GM23338 (cell line): ENCODE measurements at regions not wholly inside any gene's neighbourhood (a gene's known extent, or its start where the extent isn't known, plus 50 kb on each side); places are given as distances from the start of the nearest gene placed in this dataset.

Experiments
- EZH2 ChIP-seq: fragments of 200-600 bp; sonication (generic); IDR thresholded peaks from one replicate; pipeline ENCODE4 v1.8.0; 2017; ENCODE audit warnings: antibody characterized with exemption, mild to moderate bottlenecking, low read depth; ENCODE audit not compliant: unreplicated experiment
- EZH2phosphoT487 ChIP-seq: fragments of 200-600 bp; sonication (generic); IDR thresholded peaks from one replicate; pipeline ENCODE4 v1.8.1; 2018; ENCODE audit warnings: antibody characterized with exemption; ENCODE audit not compliant: unreplicated experiment
- POLR2AphosphoS5 ChIP-seq: IDR thresholded peaks from 2 replicates; pipeline ENCODE4 v1.6.1; 2016; ENCODE audit warnings: antibody characterized with exemption, low read depth
- TF ChIP-seq, protein P1 (sequence below): IDR thresholded peaks from one replicate; pipeline ENCODE4 v1.6.1; 2018; ENCODE audit warnings: antibody characterized with exemption; ENCODE audit not compliant: unreplicated experiment
- TF ChIP-seq, protein P2 (sequence below), 2 experiments: fragments of 200-600 bp in 1 of 2; sonication (generic) in 1 of 2; conservative IDR thresholded peaks; 2 replicates each; pipeline versions ENCODE4 v1.5.1 to v1.6.1; 2016 to 2017; ENCODE audit warnings: antibody characterized with exemption in 2 of 2, low read depth in 2 of 2, mild to moderate bottlenecking in 2 of 2, moderate library complexity in 1 of 2

DNA sequence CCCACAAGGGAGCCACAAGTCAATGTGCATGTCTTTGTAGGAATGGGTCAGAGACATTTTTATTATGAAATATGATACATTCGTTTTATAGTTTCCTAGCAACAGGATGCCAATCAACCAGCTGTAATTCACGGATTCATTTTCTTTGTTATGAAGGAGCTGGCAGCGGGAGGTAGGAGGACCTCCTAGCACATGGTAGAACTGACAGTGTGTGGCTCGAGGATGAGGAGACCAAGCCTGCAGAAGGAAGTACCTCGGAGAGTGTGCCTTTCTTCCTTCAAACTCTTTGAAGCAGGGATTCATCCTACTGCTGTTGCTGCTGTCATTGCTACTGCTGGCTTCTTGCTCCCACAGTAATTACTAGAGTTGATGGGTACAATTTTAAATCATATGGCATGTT, 504.8 kb upstream of the KLHL29 start:
- no peak for TF ChIP-seq EZH2phosphoT487
- TF ChIP-seq, protein P1, sequence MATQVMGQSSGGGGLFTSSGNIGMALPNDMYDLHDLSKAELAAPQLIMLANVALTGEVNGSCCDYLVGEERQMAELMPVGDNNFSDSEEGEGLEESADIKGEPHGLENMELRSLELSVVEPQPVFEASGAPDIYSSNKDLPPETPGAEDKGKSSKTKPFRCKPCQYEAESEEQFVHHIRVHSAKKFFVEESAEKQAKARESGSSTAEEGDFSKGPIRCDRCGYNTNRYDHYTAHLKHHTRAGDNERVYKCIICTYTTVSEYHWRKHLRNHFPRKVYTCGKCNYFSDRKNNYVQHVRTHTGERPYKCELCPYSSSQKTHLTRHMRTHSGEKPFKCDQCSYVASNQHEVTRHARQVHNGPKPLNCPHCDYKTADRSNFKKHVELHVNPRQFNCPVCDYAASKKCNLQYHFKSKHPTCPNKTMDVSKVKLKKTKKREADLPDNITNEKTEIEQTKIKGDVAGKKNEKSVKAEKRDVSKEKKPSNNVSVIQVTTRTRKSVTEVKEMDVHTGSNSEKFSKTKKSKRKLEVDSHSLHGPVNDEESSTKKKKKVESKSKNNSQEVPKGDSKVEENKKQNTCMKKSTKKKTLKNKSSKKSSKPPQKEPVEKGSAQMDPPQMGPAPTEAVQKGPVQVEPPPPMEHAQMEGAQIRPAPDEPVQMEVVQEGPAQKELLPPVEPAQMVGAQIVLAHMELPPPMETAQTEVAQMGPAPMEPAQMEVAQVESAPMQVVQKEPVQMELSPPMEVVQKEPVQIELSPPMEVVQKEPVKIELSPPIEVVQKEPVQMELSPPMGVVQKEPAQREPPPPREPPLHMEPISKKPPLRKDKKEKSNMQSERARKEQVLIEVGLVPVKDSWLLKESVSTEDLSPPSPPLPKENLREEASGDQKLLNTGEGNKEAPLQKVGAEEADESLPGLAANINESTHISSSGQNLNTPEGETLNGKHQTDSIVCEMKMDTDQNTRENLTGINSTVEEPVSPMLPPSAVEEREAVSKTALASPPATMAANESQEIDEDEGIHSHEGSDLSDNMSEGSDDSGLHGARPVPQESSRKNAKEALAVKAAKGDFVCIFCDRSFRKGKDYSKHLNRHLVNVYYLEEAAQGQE: no peak
- TF ChIP-seq, protein P2, sequence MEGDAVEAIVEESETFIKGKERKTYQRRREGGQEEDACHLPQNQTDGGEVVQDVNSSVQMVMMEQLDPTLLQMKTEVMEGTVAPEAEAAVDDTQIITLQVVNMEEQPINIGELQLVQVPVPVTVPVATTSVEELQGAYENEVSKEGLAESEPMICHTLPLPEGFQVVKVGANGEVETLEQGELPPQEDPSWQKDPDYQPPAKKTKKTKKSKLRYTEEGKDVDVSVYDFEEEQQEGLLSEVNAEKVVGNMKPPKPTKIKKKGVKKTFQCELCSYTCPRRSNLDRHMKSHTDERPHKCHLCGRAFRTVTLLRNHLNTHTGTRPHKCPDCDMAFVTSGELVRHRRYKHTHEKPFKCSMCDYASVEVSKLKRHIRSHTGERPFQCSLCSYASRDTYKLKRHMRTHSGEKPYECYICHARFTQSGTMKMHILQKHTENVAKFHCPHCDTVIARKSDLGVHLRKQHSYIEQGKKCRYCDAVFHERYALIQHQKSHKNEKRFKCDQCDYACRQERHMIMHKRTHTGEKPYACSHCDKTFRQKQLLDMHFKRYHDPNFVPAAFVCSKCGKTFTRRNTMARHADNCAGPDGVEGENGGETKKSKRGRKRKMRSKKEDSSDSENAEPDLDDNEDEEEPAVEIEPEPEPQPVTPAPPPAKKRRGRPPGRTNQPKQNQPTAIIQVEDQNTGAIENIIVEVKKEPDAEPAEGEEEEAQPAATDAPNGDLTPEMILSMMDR (conservative IDR thresholded peaks at IDR 0.05; ENCODE audit: low read depth in 2 of 2): no peak
- TF ChIP-seq EZH2: no peak
- no peak for TF ChIP-seq POLR2AphosphoS5
